ENCODE measurements at regions not wholly inside any gene's neighbourhood (a gene's known extent, or its start where the extent isn't known, plus 50 kb on each side); places are given as distances from the start of the nearest gene placed in this dataset.
"Not testable (repeated sequence)": the region's sequence is repeated elsewhere in the genome, so short reads cannot be mapped to it uniquely, and the experiment has no call there.

- ATAC-seq (no peak), DNase-seq (ENCODE audit: low read depth, low spot score) (no peak)
- H4K20me1 ChIP-seq (ENCODE audit: insufficient read depth): no peaks in the 10 kb centered on the region
- H3K79me2 ChIP-seq (ENCODE audit: insufficient read depth, low read length): no peaks in the 10 kb centered on the region
- H2AFZ ChIP-seq (ENCODE audit: low read depth, low read length, poor library complexity, severe bottlenecking): no peak overlapping the region
- BruUV-seq (replicated peaks): no TSS peak
- no peak for TF ChIP-seq RAD21 (IDR thresholded peaks at IDR 0.05; ENCODE audit: low read depth)
- TF ChIP-seq EZH2 (IDR thresholded peaks at IDR 0.05): no peak
- TF ChIP-seq SP1 (IDR thresholded peaks at IDR 0.05; ENCODE audit: low read depth): no peak
- no peak for TF ChIP-seq TCF7L2 (IDR thresholded peaks at IDR 0.05; ENCODE audit: borderline replicate concordance, extremely low read depth, insufficient read depth, insufficient read length)
- no peak for TF ChIP-seq SRF (IDR thresholded peaks at IDR 0.05; ENCODE audit: low read depth)
- TF ChIP-seq CBX3 (IDR thresholded peaks at IDR 0.05; ENCODE audit: low read depth): no peak
- TF ChIP-seq SIN3A (IDR thresholded peaks at IDR 0.05; ENCODE audit: low read depth): no peak
- no peak for TF ChIP-seq ZBTB33 (IDR thresholded peaks at IDR 0.05; ENCODE audit: extremely low read depth, insufficient replicate concordance, low read length)
- TF ChIP-seq MAX (IDR thresholded peaks at IDR 0.05): no peak
- H3K36me3 ChIP-seq (ENCODE audit: control insufficient read depth in 1 of 2, insufficient read depth in 2 of 2, low read length in 2 of 2): no peaks in the 10 kb centered on the region
- no peaks in the 10 kb centered on the region for H3K9me3 ChIP-seq (ENCODE audit: control insufficient read depth in 1 of 2, insufficient read depth in 1 of 2, low read depth in 1 of 2, low read length in 2 of 2)
- CTCF ChIA-PET: no interaction called here
- no peak overlapping the region for H3K9ac ChIP-seq (ENCODE audit: low read length)
- peaks cover 28% of the 10 kb centered on the region for H3K27me3 ChIP-seq (ENCODE audit: insufficient read depth, low read length)
- RAD21 ChIA-PET (ENCODE audit: low non-redundant PET in 1 of 2, low total read pairs in 2 of 2, uncharacterized antibody in 2 of 2, unreplicated experiment in 2 of 2): no interaction called here
- no peak overlapping the region for H3K27ac ChIP-seq (ENCODE audit: low read depth, low read length)
- no peak overlapping the region for H3K4me2 ChIP-seq (ENCODE audit: low read length)
- H3K4me3 ChIP-seq (replicated peaks in 1 of 2; ENCODE audit: low read depth in 1 of 2, low read length in 2 of 2): no peak overlapping the region
- H3K4me1 ChIP-seq (ENCODE audit: control insufficient read depth in 1 of 2, insufficient read depth in 2 of 2, low read length in 2 of 2): no peaks in the 10 kb centered on the region
- H3K9me2 ChIP-seq (ENCODE audit: insufficient read depth): no peaks in the 10 kb centered on the region
- intact Hi-C loops (cut with micrococcal nuclease): no loop called here
- POLR2A ChIA-PET: no interaction called here
Observed at GRCh38 chr6:115865914-115866313, 194.8 kb downstream of the FRK start.

DNA sequence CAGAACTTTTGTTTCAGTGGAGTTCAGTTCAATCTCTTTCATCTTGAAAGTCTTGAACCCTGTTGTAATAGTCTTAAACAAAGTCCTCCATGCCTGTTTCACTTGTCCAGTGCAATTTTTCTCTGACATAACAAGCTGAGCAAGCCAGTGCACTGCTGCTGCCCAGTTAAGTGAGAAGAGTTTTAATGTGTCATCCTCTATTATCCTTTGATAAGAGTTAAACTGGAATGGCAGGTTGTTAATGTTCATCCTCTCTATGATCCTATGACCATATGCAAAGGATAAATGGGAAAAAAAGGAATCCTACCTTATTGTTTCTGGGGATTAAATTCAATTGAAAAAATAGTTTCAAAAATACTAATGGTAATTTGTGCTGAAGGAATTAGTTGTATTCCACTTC lies 197.5 kb downstream of the FRK start:
- Histone ChIP-seq H3K9me2 (ENCODE audit: insufficient read depth) (no peaks in the 10 kb centered on the region), H3K4me1 (ENCODE audit: control insufficient read depth in 1 of 2, insufficient read depth in 2 of 2, low read length in 2 of 2) (no peaks in the 10 kb centered on the region), H3K27ac (ENCODE audit: low read depth, low read length) (no peak overlapping the region), H3K4me3 (replicated peaks in 1 of 2; ENCODE audit: low read depth in 1 of 2, low read length in 2 of 2) (no peak overlapping the region), H3K79me2 (ENCODE audit: insufficient read depth, low read length) (no peaks in the 10 kb centered on the region), H2AFZ (ENCODE audit: low read depth, low read length, poor library complexity, severe bottlenecking) (no peak overlapping the region), H3K27me3 (ENCODE audit: insufficient read depth, low read length) (peaks cover 8% of the 10 kb centered on the region; the same call in 1 of the 2 replicates), H3K36me3 (ENCODE audit: control insufficient read depth in 1 of 2, insufficient read depth in 2 of 2, low read length in 2 of 2) (no peaks in the 10 kb centered on the region), H4K20me1 (ENCODE audit: insufficient read depth) (no peaks in the 10 kb centered on the region), H3K9me3 (ENCODE audit: control insufficient read depth in 1 of 2, insufficient read depth in 1 of 2, low read depth in 1 of 2, low read length in 2 of 2) (no peaks in the 10 kb centered on the region), H3K4me2 (ENCODE audit: low read length) (no peak overlapping the region), H3K9ac (ENCODE audit: low read length) (no peak overlapping the region)
- DNase-seq (ENCODE audit: low read depth, low spot score) (no peak), ATAC-seq (no peak)
- ChIA-PET CTCF (no interaction called here), POLR2A (no interaction called here), RAD21 (ENCODE audit: low non-redundant PET in 1 of 2, low total read pairs in 2 of 2, uncharacterized antibody in 2 of 2, unreplicated experiment in 2 of 2) (no interaction called here)
- BruUV-seq (replicated peaks): no TSS peak
- intact Hi-C loops (cut with micrococcal nuclease): no loop called here
- TF ChIP-seq ZFX (IDR thresholded peaks at IDR 0.05) (no peak), RAD21 (IDR thresholded peaks at IDR 0.05; ENCODE audit: low read depth) (no peak), MAX (IDR thresholded peaks at IDR 0.05) (no peak), ELF1 (IDR thresholded peaks at IDR 0.05; ENCODE audit: borderline replicate concordance, low read depth) (no peak), POLR2A (IDR thresholded peaks at IDR 0.05; ENCODE audit: borderline replicate concordance, extremely low read depth, insufficient read depth, insufficient read length) (no peak), CBX3 (IDR thresholded peaks at IDR 0.05; ENCODE audit: low read depth) (no peak), SRF (IDR thresholded peaks at IDR 0.05; ENCODE audit: low read depth) (no peak), SIN3A (IDR thresholded peaks at IDR 0.05; ENCODE audit: low read depth) (no peak)

- H3K9ac ChIP-seq (ENCODE audit: low read length); intact Hi-C loops (cut with micrococcal nuclease); ATAC-seq; RAD21 ChIA-PET (ENCODE audit: low non-redundant PET in 1 of 2, low total read pairs in 2 of 2, uncharacterized antibody in 2 of 2, unreplicated experiment in 2 of 2); DNase-seq (ENCODE audit: low read depth, low spot score); H3K4me3 ChIP-seq (replicated peaks in 1 of 2; ENCODE audit: low read depth in 1 of 2, low read length in 2 of 2); H3K27ac ChIP-seq (ENCODE audit: low read depth, low read length); BruUV-seq (replicated peaks); H3K36me3 ChIP-seq (ENCODE audit: control insufficient read depth in 1 of 2, insufficient read depth in 2 of 2, low read length in 2 of 2); H3K9me3 ChIP-seq (ENCODE audit: control insufficient read depth in 1 of 2, insufficient read depth in 1 of 2, low read depth in 1 of 2, low read length in 2 of 2); H4K20me1 ChIP-seq (ENCODE audit: insufficient read depth); H3K27me3 ChIP-seq (ENCODE audit: insufficient read depth, low read length); POLR2A ChIA-PET; H3K79me2 ChIP-seq (ENCODE audit: insufficient read depth, low read length); H2AFZ ChIP-seq (ENCODE audit: low read depth, low read length, poor library complexity, severe bottlenecking); H3K4me1 ChIP-seq (ENCODE audit: control insufficient read depth in 1 of 2, insufficient read depth in 2 of 2, low read length in 2 of 2); CTCF ChIA-PET; H3K4me2 ChIP-seq (ENCODE audit: low read length); H3K9me2 ChIP-seq (ENCODE audit: insufficient read depth): not testable (repeated sequence)
Observed at GRCh38 chr6:115861658-115862057, 199.0 kb downstream of the FRK start.
